ENCODE measurements at regions not wholly inside any gene's neighbourhood (a gene's known extent, or its start where the extent isn't known, plus 50 kb on each side); places are given as distances from the start of the nearest gene placed in this dataset.

- Histone ChIP-seq H3K4me3 (ENCODE audit: low read length in 2 of 2) (no peak overlapping the region), H3K4me1 (ENCODE audit: insufficient read depth, low read length) (no peaks in the 10 kb centered on the region), H3K27ac (ENCODE audit: low read depth, low read length) (no peak overlapping the region), H3K27me3 (ENCODE audit: insufficient read depth, low read length) (no peaks in the 10 kb centered on the region), H3K9me3 (ENCODE audit: control insufficient read depth in 1 of 2, low read length in 2 of 2) (no peaks in the 10 kb centered on the region), H3K36me3 (ENCODE audit: insufficient read depth, low read length) (no peaks in the 10 kb centered on the region)
- Mint-ChIP-seq H3K27ac (peak overlapping the region in 1 of 7 donors; percentile 6), H3K9me3 (peaks cover 0 to 20% (median 5%) of the 10 kb centered on the region in 8 donors), H3K36me3 (no peaks in the 10 kb centered on the region), H3K27me3 (peaks cover 0 to 5% of the 10 kb centered on the region in 2 donors), H3K4me1 (no peaks in the 10 kb centered on the region), H3K4me3 (no peak overlapping the region)
- CTCF ChIA-PET (ENCODE audit: partially characterized antibody), result no interaction called here
- POLR2A ChIA-PET (ENCODE audit: partially characterized antibody), result no interaction called here
- intact Hi-C loops (cut with micrococcal nuclease), result no loop called here
- DNase-seq, result no peak
Measured at GRCh38 chr20:52830598-52830997, 141.6 kb upstream of the TSHZ2 start.

DNA sequence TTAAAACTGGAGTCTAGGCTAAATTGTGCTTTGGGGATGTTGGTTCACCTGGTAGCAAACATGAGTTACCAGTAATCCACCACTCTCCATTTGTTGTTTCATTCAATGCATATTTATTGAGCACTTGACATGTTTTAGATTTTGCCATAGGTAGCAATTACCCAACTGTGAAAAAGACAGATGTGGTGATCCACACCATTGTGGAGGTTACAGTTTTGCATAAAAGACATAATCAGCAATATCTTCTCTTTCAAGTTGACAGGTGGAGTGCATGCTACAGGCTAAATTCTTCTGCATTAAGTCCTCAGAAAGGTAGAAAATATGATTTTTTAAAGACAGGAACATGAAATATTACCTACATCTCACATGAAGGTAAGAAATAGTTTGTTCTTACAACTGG, 143.0 kb upstream of the TSHZ2 start:
- intact Hi-C loops (cut with micrococcal nuclease), result no loop called here
- Mint-ChIP-seq H3K27ac (no peak overlapping the region), H3K27me3 (peaks cover 0 to 5% of the 10 kb centered on the region in 2 donors), H3K4me3 (peak overlapping the region in 1 of 8 donors; percentile 21), H3K36me3 (no peaks in the 10 kb centered on the region), H3K4me1 (peaks cover 2 to 12% (median 5%) of the 10 kb centered on the region in 4 donors), H3K9me3 (peaks cover 0 to 20% (median 5%) of the 10 kb centered on the region in 8 donors)
- no peak for DNase-seq
- H3K27ac ChIP-seq (ENCODE audit: low read depth, low read length), result no peak overlapping the region
- ChIA-PET CTCF (ENCODE audit: partially characterized antibody) (no interaction called here), POLR2A (ENCODE audit: partially characterized antibody) (no interaction called here)
- H3K36me3 ChIP-seq (ENCODE audit: insufficient read depth, low read length), result no peaks in the 10 kb centered on the region
- H3K4me1 ChIP-seq (ENCODE audit: insufficient read depth, low read length), result no peaks in the 10 kb centered on the region
- H3K4me3 ChIP-seq (ENCODE audit: low read length in 2 of 2), result no peak overlapping the region
- H3K27me3 ChIP-seq (ENCODE audit: insufficient read depth, low read length), result no peaks in the 10 kb centered on the region
- no peaks in the 10 kb centered on the region for H3K9me3 ChIP-seq (ENCODE audit: control insufficient read depth in 1 of 2, low read length in 2 of 2)

GRCh38 chr20:52828199-52828598, 144.0 kb upstream of the TSHZ2 start:
- Mint-ChIP-seq H3K27ac (no peak overlapping the region), H3K4me1 (peaks cover 2 to 15% (median 6%) of the 10 kb centered on the region in 4 donors), H3K4me3 (no peak overlapping the region), H3K9me3 (peaks cover 0 to 20% (median 5%) of the 10 kb centered on the region in 8 donors), H3K27me3 (peaks cover 0 to 5% of the 10 kb centered on the region in 2 donors), H3K36me3 (no peaks in the 10 kb centered on the region)
- Histone ChIP-seq H3K27me3 (ENCODE audit: insufficient read depth, low read length) (no peaks in the 10 kb centered on the region), H3K4me1 (ENCODE audit: insufficient read depth, low read length) (no peaks in the 10 kb centered on the region), H3K4me3 (ENCODE audit: low read length in 2 of 2) (no peak overlapping the region), H3K27ac (ENCODE audit: low read depth, low read length) (no peak overlapping the region), H3K9me3 (ENCODE audit: control insufficient read depth in 1 of 2, low read length in 2 of 2) (no peaks in the 10 kb centered on the region), H3K36me3 (ENCODE audit: insufficient read depth, low read length) (no peaks in the 10 kb centered on the region)
- CTCF ChIA-PET (ENCODE audit: partially characterized antibody), result no interaction called here
- intact Hi-C loops (cut with micrococcal nuclease), result no loop called here
- POLR2A ChIA-PET (ENCODE audit: partially characterized antibody), result no interaction called here
- DNase-seq, result no peak

DNA sequence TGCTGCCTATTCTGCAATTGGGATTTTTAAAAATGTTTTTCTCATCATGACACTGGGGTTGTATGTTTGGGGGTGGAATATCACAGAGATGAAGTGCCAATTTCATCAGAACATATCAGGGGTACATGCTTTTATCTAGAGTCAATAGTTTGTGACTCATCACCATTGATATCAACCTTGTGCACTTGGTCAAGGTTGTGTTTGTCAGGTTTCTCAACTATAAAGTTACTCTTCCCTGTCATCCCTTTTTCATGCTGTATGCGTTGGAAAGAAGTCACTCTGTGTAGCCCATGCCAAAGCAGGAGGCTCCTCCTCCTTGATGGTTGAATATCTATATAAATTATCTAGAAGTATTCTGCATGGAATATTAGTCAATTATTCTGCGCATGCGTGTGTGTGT, 145.4 kb upstream of the TSHZ2 start:
- Mint-ChIP-seq H3K36me3 (no peaks in the 10 kb centered on the region), H3K4me1 (peaks cover 2 to 15% (median 6%) of the 10 kb centered on the region in 4 donors), H3K9me3 (peaks cover 0 to 20% (median 5%) of the 10 kb centered on the region in 8 donors), H3K27me3 (peaks cover 3 to 5% of the 10 kb centered on the region in 2 donors), H3K4me3 (no peak overlapping the region), H3K27ac (no peak overlapping the region)
- POLR2A ChIA-PET (ENCODE audit: partially characterized antibody), result no interaction called here
- no peaks in the 10 kb centered on the region for H3K4me1 ChIP-seq (ENCODE audit: insufficient read depth, low read length)
- DNase-seq, result no peak
- intact Hi-C loops (cut with micrococcal nuclease), result no loop called here
- CTCF ChIA-PET (ENCODE audit: partially characterized antibody), result no interaction called here
- no peaks in the 10 kb centered on the region for H3K9me3 ChIP-seq (ENCODE audit: control insufficient read depth in 1 of 2, low read length in 2 of 2)
- no peaks in the 10 kb centered on the region for H3K36me3 ChIP-seq (ENCODE audit: insufficient read depth, low read length)
- H3K27ac ChIP-seq (ENCODE audit: low read depth, low read length), result no peak overlapping the region
- no peak overlapping the region for H3K4me3 ChIP-seq (ENCODE audit: low read length in 2 of 2)
- no peaks in the 10 kb centered on the region for H3K27me3 ChIP-seq (ENCODE audit: insufficient read depth, low read length)

GRCh38 chr20:52826321-52826720, 145.8 kb upstream of the TSHZ2 start:
- H3K27ac Mint-ChIP-seq, result no peak overlapping the region
- no peaks in the 10 kb centered on the region for H3K36me3 Mint-ChIP-seq
- peaks cover 0 to 20% (median 5%) of the 10 kb centered on the region in 8 donors for H3K9me3 Mint-ChIP-seq
- peaks cover 3 to 5% of the 10 kb centered on the region in 2 donors for H3K27me3 Mint-ChIP-seq
- Histone ChIP-seq H3K27ac (ENCODE audit: low read depth, low read length) (no peak overlapping the region), H3K27me3 (ENCODE audit: insufficient read depth, low read length) (no peaks in the 10 kb centered on the region), H3K9me3 (ENCODE audit: control insufficient read depth in 1 of 2, low read length in 2 of 2) (no peaks in the 10 kb centered on the region), H3K4me3 (ENCODE audit: low read length in 2 of 2) (no peak overlapping the region), H3K4me1 (ENCODE audit: insufficient read depth, low read length) (no peaks in the 10 kb centered on the region), H3K36me3 (ENCODE audit: insufficient read depth, low read length) (no peaks in the 10 kb centered on the region)
- ChIA-PET POLR2A (ENCODE audit: partially characterized antibody) (no interaction called here), CTCF (ENCODE audit: partially characterized antibody) (no interaction called here)
- DNase-seq, result no peak
- H3K4me1 Mint-ChIP-seq, result peaks cover 2 to 15% (median 6%) of the 10 kb centered on the region in 4 donors
- no peak overlapping the region for H3K4me3 Mint-ChIP-seq
- intact Hi-C loops (cut with micrococcal nuclease), result no loop called here

DNA sequence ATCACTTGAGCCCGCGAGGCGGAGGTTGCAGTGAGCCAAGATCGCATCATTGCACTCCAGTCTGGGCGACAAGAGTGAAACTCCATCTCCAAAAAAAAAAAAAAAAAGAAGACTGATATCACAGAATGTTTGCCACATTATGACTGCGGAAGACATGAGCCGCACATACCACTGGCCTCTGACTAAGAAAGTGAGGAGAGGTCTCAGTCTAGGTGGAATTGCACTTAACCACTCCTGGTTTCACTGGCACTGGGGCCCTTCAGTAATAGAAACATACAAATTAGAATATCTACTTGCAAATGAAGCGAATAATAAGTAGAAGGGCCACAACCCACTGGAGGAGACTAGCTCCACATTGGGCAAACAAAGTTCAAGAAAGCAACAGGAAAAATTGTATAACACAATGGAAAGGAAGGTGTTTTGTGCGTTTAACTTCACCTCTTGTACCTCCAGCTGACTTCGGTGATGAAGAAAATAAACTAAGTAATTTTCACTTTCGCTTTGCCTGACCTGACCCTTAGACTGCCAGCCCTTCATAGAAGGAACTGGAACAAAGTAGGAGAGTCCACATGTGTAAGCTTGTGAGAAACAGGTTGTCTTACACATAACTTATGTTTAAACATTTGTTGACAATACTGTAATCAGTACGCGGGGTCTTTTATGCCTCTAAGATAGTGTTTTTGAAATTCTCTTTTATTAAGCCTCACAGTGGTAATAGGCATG, 147.5 kb upstream of the TSHZ2 start:
- Mint-ChIP-seq H3K36me3 (no peaks in the 10 kb centered on the region), H3K4me1 (peaks cover 2 to 15% (median 6%) of the 10 kb centered on the region in 4 donors), H3K4me3 (peak overlapping the region in 7 of 8 donors; percentile 6 to 65 (median 36)), H3K9me3 (peaks cover 0 to 16% (median 2%) of the 10 kb centered on the region in 8 donors), H3K27ac (peak overlapping the region in 2 of 7 donors; percentile 15 to 20), H3K27me3 (peaks cover 3 to 6% of the 10 kb centered on the region in 2 donors)
- DNase-seq, result no peak
- H3K4me1 ChIP-seq (ENCODE audit: insufficient read depth, low read length), result no peaks in the 10 kb centered on the region
- no peaks in the 10 kb centered on the region for H3K9me3 ChIP-seq (ENCODE audit: control insufficient read depth in 1 of 2, low read length in 2 of 2)
- H3K27me3 ChIP-seq (ENCODE audit: insufficient read depth, low read length), result no peaks in the 10 kb centered on the region
- intact Hi-C loops (cut with micrococcal nuclease), result no loop called here
- ChIA-PET POLR2A (ENCODE audit: partially characterized antibody) (interaction anchor here (1.0 kb wide), 1 partner anchor 86 kb away, joined by 3 read pairs; no protein-coding TSS in a partner anchor), CTCF (ENCODE audit: partially characterized antibody) (no interaction called here)
- H3K36me3 ChIP-seq (ENCODE audit: insufficient read depth, low read length), result no peaks in the 10 kb centered on the region
- no peak overlapping the region for H3K4me3 ChIP-seq (ENCODE audit: low read length in 2 of 2)
- no peak overlapping the region for H3K27ac ChIP-seq (ENCODE audit: low read depth, low read length)

DNA sequence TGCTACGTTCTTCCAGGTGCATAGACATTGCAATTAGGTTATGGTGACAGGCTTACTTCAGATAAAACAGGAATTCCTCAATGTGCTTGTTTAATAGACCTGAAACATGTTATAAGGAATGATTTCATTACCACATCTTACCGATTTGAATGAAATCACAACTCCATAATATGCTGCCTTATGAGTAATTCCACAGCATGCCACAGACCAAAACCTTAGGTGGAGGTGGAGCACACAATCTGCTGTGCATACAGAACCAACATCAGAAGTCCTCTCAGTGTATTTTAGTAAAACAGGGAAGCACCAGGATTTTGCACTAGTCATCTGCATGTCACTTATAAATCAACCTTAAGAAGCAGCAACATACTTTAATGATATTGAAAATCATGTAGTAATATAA, 148.9 kb upstream of the TSHZ2 start:
- no peak overlapping the region for H3K27ac ChIP-seq (ENCODE audit: low read depth, low read length)
- no peaks in the 10 kb centered on the region for H3K36me3 Mint-ChIP-seq
- ChIA-PET POLR2A (ENCODE audit: partially characterized antibody) (no interaction called here), CTCF (ENCODE audit: partially characterized antibody) (no interaction called here)
- H3K36me3 ChIP-seq (ENCODE audit: insufficient read depth, low read length), result no peaks in the 10 kb centered on the region
- no peaks in the 10 kb centered on the region for H3K27me3 ChIP-seq (ENCODE audit: insufficient read depth, low read length)
- intact Hi-C loops (cut with micrococcal nuclease), result no loop called here
- DNase-seq, result no peak
- no peak overlapping the region for H3K4me3 ChIP-seq (ENCODE audit: low read length in 2 of 2)
- no peaks in the 10 kb centered on the region for H3K4me1 ChIP-seq (ENCODE audit: insufficient read depth, low read length)
- H3K9me3 ChIP-seq (ENCODE audit: control insufficient read depth in 1 of 2, low read length in 2 of 2), result no peaks in the 10 kb centered on the region
- no peak overlapping the region for H3K27ac Mint-ChIP-seq
- peaks cover 0 to 10% (median 2%) of the 10 kb centered on the region in 8 donors for H3K9me3 Mint-ChIP-seq
- H3K4me1 Mint-ChIP-seq, result peaks cover 2 to 15% (median 6%) of the 10 kb centered on the region in 4 donors
- H3K4me3 Mint-ChIP-seq, result no peak overlapping the region
- H3K27me3 Mint-ChIP-seq, result peaks cover 1 to 6% of the 10 kb centered on the region in 2 donors
